ENCODE measurements at regions not wholly inside any gene's neighbourhood (a gene's known extent, or its start where the extent isn't known, plus 50 kb on each side); places are given as distances from the start of the nearest gene placed in this dataset.

DNA sequence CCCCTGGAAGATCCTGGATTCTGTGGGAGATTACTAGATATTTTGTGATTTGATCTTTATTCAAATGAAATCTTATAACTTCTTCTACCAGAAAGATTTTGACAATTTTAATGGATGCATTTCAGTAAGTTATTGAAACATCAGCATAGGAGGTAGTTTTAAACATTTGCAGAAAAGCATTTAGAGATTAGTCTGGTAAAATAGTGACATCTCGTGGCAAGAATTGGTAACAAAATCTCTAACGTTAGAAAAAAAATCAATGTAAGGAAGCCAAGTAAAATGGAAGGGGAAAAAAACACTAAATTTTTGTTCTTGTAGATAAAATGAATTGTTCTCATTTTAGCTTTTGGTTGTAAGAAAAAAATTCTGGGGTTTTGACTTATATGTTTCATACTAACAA is 73.3 kb downstream of the TASL start:
- TF ChIP-seq CTCF (IDR thresholded peaks at IDR 0.05) (peak; percentile 45; the same call in 1 of the 2 replicates), SIN3A (IDR thresholded peaks at IDR 0.05; ENCODE audit: borderline replicate concordance, insufficient read depth, low read depth, low read length) (no peak)

Measured in Panc1 (cell line).